Gastroesophageal sphincter (tissue), 3 donors: ENCODE measurements at regions not wholly inside any gene's neighbourhood (a gene's known extent, or its start where the extent isn't known, plus 50 kb on each side); places are given as distances from the start of the nearest gene placed in this dataset.

Source experiments
- CTCF ChIP-seq, 4 experiments: fragments of 200-600 bp in 2 of 4; fragments of 450-650 bp in 2 of 4; sonication (generic) in 1 of 4; IDR thresholded peaks; one replicate each; pipeline ENCODE4 v1.5.1; 2017 to 2019; ENCODE audit warnings: antibody characterized with exemption in 4 of 4, mild to moderate bottlenecking in 2 of 4, moderate library complexity in 2 of 4
- POLR2A ChIP-seq, 2 donors: fragments of 450-650 bp; IDR thresholded peaks; one replicate each; pipeline ENCODE4 v1.6.1; 2017; ENCODE audit warnings: antibody characterized with exemption in 2 of 2, mild to moderate bottlenecking in 2 of 2, moderate library complexity in 1 of 2

- no peak for TF ChIP-seq CTCF (IDR thresholded peaks at IDR 0.05)
- no peak for TF ChIP-seq POLR2A (IDR thresholded peaks at IDR 0.05)
These were observed 254.4 kb upstream of the PMEPA1 start for GRCh38 chr20:57964011-57964862.
